GM21390 (cell line): ENCODE measurements at regions not wholly inside any gene's neighbourhood (a gene's known extent, or its start where the extent isn't known, plus 50 kb on each side); places are given as distances from the start of the nearest gene placed in this dataset.
"Not testable (repeated sequence)": the region's sequence is repeated elsewhere in the genome, so short reads cannot be mapped to it uniquely, and the experiment has no call there.

ENCODE experiments used
- ATAC-seq: cut with Tn5 transposase; IDR thresholded peaks from one replicate; pipeline ENCODE4 v1.9.1; 2021; ENCODE audit not compliant: unreplicated experiment

- no peak for ATAC-seq
Measured at GRCh38 chr22:47615051-47615450, 852.6 kb downstream of the TBC1D22A start.

- no peak for ATAC-seq
Measured at GRCh38 chr22:47613606-47614350, 851.3 kb downstream of the TBC1D22A start.

GRCh38 chr22:47613181-47613580 lies 850.7 kb downstream of the TBC1D22A start:
- ATAC-seq: not testable (repeated sequence)

- no peak for ATAC-seq
Measured at GRCh38 chr22:47612311-47612910, 850.0 kb downstream of the TBC1D22A start.

GRCh38 chr22:47610764-47611163 lies 848.3 kb downstream of the TBC1D22A start:
- ATAC-seq: no peak

- no peak for ATAC-seq
Measured at GRCh38 chr22:47610281-47610680, 847.8 kb downstream of the TBC1D22A start.

DNA sequence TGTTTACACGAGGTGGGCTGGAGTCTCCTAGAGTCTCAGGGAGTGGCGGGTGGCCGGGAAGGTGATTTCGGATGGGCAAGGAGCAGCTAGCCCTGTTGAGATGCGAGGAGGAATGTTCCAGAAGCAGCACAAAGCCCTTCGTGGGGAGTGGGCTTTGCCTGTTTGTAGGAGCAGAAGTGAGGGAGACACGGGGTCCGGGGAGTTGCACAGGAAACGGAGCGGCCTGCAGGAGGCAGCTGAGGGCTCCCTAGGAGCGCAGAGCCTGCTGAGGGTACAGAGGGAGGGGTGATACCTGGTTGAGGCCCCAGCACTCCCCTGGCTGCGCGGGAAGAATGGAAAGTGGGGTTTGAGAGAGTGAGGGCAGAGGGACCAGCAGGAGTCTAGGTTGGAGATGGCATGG lies 847.2 kb downstream of the TBC1D22A start:
- no peak for ATAC-seq

DNA sequence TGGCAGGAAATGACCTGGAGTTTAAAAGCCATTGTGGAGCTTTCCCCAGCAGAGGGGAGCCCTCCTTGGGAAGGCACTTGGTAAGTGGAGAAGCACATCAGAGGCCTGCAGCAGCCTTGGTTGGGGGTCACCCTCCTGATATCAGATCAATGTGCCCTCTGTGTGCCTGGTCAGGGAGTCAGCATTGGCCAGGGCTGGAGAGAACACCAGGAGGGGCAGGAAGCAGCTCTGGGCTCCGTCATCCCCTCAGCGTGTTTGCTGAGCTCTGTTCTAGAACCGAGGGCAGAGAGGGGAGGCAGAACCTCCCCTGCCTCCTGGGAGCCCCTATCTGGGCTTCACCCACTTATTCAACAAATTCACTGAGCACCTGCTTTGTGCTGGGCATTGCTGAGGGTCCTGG lies 846.0 kb downstream of the TBC1D22A start:
- ATAC-seq: no peak

DNA sequence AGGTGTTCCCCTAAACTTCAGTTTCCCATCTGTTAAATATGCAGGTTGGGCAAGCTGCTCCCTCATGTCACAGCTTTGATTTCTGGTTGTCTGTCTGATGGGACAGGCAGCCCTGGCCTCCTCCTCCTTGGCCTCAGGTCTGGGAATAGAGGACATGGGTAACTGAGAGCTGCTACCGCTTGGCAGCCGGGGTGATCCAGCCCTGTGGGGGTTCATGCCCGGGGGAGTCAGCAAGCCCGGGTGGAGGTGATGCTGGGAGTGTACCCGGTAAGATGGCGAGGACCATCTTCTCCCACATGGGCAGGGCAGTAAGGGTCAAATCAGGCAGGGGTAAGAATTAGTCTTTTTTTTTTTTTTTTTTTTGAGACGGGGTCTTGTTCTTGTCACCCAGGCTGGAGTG lies 845.0 kb downstream of the TBC1D22A start:
- ATAC-seq: no peak

DNA sequence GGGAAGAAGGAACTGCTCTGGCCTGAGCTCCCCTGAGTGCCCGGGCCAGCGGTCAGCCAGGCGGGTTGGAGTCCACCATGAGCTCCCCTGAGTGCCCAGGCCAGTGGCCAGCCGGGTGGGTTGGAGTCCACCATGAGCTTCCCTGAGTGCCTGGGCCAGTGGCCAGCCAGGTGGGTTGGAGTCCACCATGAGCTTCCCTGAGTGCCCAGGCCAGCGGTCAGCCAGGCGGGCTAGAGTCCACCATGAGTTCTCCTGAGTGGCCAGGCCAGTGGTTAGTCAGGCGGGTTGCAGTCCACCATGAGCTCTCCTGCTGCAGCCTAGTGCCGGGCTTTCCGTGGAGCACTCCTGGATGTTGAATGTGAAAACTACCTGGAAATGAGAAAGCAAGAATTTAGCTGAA lies 844.0 kb downstream of the TBC1D22A start:
- ATAC-seq: no peak

- ATAC-seq: no peak
Measured at GRCh38 chr22:47605886-47606285, 843.4 kb downstream of the TBC1D22A start.

DNA sequence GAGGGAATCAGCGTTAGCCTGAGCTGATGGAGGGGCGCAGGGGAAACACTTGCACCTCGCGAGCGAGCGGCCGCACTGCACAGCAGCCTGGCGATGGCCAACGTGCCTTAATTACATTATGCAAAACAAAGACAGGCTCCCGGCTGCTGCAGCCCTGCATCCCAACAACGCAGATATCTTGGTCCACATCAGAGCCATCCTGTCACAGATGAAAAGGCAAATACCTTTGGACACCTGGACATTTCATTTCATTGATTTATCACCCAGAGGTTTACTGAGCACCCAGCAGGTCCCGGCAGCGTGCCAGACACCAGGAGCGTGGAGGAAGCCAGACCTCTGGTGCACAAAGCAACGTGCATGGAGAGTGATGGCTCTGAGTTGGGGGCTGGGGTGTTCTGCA lies 843.0 kb downstream of the TBC1D22A start:
- no peak for ATAC-seq

DNA sequence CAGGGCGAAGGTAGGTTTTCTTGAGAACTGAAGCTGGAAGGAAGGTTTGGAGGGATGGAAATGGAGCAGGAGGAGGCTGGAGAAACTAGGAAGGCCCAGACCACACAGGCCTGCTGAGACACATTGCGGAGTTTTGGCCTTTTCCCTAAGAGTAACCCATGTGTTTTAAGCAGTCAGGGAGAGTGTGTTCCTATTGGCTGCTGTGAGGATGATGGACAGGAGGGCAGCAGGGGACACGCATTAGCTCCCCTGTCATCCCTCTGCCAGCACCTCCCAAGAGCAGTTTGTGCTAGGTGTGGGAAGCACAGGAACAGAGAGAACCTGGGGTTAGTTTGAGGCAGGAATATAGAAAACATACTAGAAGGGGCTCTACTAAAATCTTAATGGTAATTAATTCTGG lies 842.1 kb downstream of the TBC1D22A start:
- no peak for ATAC-seq

- no peak for ATAC-seq
Measured at GRCh38 chr22:47602732-47603131, 840.3 kb downstream of the TBC1D22A start.

- no peak for ATAC-seq
Measured at GRCh38 chr22:47601666-47602065, 839.2 kb downstream of the TBC1D22A start.

GRCh38 chr22:47600791-47601625 lies 838.6 kb downstream of the TBC1D22A start:
- ATAC-seq: no peak

GRCh38 chr22:47600281-47600680 lies 837.8 kb downstream of the TBC1D22A start:
- ATAC-seq: no peak

DNA sequence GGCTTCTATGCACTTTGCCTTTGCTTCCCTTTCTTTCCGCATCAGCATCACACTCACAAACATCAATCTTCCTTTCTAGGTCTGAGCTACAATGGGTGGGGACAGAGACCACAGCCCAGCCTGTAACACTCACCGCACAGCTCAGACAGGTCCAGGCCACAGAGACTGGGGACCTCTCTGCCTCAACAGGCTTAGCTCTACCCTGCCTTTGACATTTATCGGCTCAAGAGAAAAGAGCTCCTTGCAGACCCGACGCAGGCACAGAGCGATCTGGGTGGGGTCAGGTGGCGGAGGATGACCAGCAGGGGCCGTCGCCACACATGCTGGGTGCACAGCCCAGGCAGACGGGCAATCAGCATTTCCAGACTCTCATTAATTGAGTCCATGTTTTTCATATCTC lies 837.3 kb downstream of the TBC1D22A start:
- ATAC-seq: no peak

- ATAC-seq: no peak
Measured at GRCh38 chr22:47598864-47599263, 836.4 kb downstream of the TBC1D22A start.

GRCh38 chr22:47597041-47597440 lies 834.6 kb downstream of the TBC1D22A start:
- no peak for ATAC-seq

- ATAC-seq: no peak
Measured at GRCh38 chr22:47596176-47596690, 833.8 kb downstream of the TBC1D22A start.
